B cell (primary cell): ENCODE measurements at regions not wholly inside any gene's neighbourhood (a gene's known extent, or its start where the extent isn't known, plus 50 kb on each side); places are given as distances from the start of the nearest gene placed in this dataset.

Experiments used
- EZH2 ChIP-seq: IDR thresholded peaks from 2 replicates; pipeline ENCODE4 v1.6.1; 2012; ENCODE audit warnings: borderline replicate concordance, low read depth, mild to moderate bottlenecking, moderate library complexity, low read length; ENCODE audit not compliant: insufficient read depth, poor library complexity, severe bottlenecking
- TF ChIP-seq, protein P1 (sequence below): fragments of 200-600 bp; IDR thresholded peaks from one replicate; pipeline ENCODE4 v1.8.0; 2022; ENCODE audit warnings: antibody characterized with exemption, mild to moderate bottlenecking

DNA sequence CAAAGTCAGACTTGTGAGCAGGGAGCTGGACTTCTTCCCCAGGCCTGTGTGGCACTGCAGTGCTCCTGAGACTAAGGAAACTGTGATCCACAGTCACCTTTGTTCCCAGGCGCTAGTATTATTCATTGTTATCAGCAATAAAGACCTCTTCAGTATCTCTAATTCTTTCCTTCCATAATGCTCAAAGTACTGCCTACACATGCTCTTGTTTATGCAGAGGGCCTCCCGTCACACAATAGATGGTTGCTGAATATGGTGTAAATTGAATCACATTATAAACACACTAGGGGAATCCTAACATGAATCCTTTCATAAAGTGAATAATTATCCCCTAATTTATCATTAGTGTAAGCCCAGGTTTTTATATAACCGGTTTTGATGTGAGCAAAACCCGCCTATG is 493.3 kb downstream of the BUD13 start:
- TF ChIP-seq, protein P1, sequence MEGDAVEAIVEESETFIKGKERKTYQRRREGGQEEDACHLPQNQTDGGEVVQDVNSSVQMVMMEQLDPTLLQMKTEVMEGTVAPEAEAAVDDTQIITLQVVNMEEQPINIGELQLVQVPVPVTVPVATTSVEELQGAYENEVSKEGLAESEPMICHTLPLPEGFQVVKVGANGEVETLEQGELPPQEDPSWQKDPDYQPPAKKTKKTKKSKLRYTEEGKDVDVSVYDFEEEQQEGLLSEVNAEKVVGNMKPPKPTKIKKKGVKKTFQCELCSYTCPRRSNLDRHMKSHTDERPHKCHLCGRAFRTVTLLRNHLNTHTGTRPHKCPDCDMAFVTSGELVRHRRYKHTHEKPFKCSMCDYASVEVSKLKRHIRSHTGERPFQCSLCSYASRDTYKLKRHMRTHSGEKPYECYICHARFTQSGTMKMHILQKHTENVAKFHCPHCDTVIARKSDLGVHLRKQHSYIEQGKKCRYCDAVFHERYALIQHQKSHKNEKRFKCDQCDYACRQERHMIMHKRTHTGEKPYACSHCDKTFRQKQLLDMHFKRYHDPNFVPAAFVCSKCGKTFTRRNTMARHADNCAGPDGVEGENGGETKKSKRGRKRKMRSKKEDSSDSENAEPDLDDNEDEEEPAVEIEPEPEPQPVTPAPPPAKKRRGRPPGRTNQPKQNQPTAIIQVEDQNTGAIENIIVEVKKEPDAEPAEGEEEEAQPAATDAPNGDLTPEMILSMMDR = no peak
- TF ChIP-seq EZH2 = no peak
